Activated CD4-positive, alpha-beta T cell treated with anti-CD3 and anti-CD28 coated beads, Interleukin-2, amount 10 ng/mL, durations not matched to agents 7 days and 5 days (primary cell): ENCODE measurements at regions not wholly inside any gene's neighbourhood (a gene's known extent, or its start where the extent isn't known, plus 50 kb on each side); places are given as distances from the start of the nearest gene placed in this dataset.

Experiments
- CTCF ChIA-PET: fragments of 350-600 bp; sonication (Branson Sonifier 250); formaldehyde crosslinking; loops from one replicate; lab custom pipeline; 2021; ENCODE audit warnings: antibody characterized with exemption; lab: Charles Lee
- POLR2A ChIA-PET: fragments of 350-600 bp; sonication (Branson Sonifier 250); formaldehyde crosslinking; loops from one replicate; lab custom pipeline; 2021; ENCODE audit warnings: antibody characterized with exemption; lab: Charles Lee
- DNase-seq: peaks from one replicate; pipeline ENCODE4 v3.0.0-alpha.2; 2020
- H3K27ac Mint-ChIP-seq: one replicate; pipeline ENCODE4 v1.8.0; 2021; ENCODE audit warnings: mild to moderate bottlenecking, moderate library complexity, mixed read lengths
- H3K27me3 Mint-ChIP-seq: one replicate; pipeline ENCODE4 v1.8.0; 2021; ENCODE audit warnings: mixed read lengths
- H3K36me3 Mint-ChIP-seq: one replicate; pipeline ENCODE4 v1.8.0; 2021; ENCODE audit warnings: low read depth, mixed read lengths
- H3K4me1 Mint-ChIP-seq: one replicate; pipeline ENCODE4 v1.8.0; 2021; ENCODE audit warnings: mixed read lengths
- H3K4me3 Mint-ChIP-seq: one replicate; pipeline ENCODE4 v1.8.0; 2021; ENCODE audit warnings: mild to moderate bottlenecking, moderate library complexity, mixed read lengths
- H3K9me3 Mint-ChIP-seq: one replicate; pipeline ENCODE4 v1.8.0; 2021; ENCODE audit warnings: mixed read lengths

DNA sequence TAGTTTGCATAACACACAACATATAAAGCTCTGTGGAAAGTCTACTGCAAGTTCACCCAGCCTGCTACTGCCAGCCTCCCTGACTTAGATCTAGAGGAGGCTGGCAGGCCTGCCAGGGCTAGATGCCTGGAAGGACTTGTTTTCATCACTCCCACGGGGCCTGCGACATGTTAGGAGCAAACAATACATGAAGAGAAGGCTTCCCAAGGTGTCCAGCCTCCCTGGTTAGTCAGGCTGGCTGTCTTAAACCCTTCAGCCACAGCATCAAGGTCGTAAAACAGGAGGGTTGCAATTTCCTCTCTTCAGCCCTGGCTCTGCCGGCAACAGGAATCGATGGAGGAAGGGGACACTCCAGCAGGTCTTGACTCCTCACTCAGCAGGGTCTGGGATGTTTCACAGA lies 104.5 kb downstream of the NGF start:
- CTCF ChIA-PET, result no interaction called here

DNA sequence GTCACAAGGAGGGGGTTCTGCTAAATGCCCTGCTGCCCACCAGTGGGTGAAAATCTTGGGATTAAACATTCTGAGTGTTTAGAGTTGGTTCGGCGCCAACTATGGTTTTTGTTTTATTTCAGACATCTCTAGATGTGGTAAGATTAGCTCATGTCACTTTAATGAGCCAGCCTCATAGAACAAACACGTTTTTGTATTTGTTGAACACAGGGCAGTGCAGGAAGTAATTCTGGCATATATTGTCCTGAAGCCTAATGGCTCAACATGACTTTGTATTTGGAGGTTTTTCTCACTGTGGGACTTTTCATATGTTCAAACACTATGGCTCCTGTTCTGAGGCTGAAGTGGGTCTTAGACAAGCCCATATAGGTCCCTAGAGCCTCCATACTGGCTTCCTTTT lies 107.8 kb downstream of the NGF start:
- Mint-ChIP-seq H3K36me3 (no peaks in the 10 kb centered on the region), H3K4me1 (no peaks in the 10 kb centered on the region), H3K27ac (no peak overlapping the region), H3K27me3 (no peaks in the 10 kb centered on the region), H3K4me3 (no peak overlapping the region), H3K9me3 (no peaks in the 10 kb centered on the region)
- POLR2A ChIA-PET, result no interaction called here
- no peak for DNase-seq
- CTCF ChIA-PET, result no interaction called here

More for the DNA sequence above, 104.5 kb downstream of the NGF start:
- H3K4me3 Mint-ChIP-seq, result no peak overlapping the region
- POLR2A ChIA-PET, result no interaction called here
- no peak overlapping the region for H3K27ac Mint-ChIP-seq
- no peaks in the 10 kb centered on the region for H3K9me3 Mint-ChIP-seq
- DNase-seq, result no peak
- H3K27me3 Mint-ChIP-seq, result peaks cover 5% of the 10 kb centered on the region
- no peaks in the 10 kb centered on the region for H3K4me1 Mint-ChIP-seq
- no peaks in the 10 kb centered on the region for H3K36me3 Mint-ChIP-seq

DNA sequence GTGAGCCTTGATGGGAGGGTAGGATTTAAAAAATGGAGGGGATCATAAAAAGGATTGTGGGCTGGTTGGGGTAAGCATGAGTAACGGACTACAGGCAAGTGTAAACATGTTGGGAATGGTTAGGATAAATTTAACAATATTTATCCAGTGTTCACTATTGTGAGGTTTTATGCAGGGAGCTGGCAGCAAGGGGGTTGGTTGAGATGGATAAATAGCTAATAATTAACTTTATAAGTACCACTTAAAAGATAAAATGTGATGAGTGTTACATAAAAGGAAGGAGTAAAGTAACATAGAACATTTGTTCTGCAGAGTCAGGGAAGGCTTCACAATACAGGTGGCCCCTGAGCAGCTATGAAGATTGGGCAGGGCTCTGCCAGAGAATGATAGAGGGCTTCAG lies 109.0 kb downstream of the NGF start:
- Mint-ChIP-seq H3K36me3 (no peaks in the 10 kb centered on the region), H3K4me1 (no peaks in the 10 kb centered on the region), H3K4me3 (no peak overlapping the region), H3K9me3 (no peaks in the 10 kb centered on the region), H3K27ac (no peak overlapping the region), H3K27me3 (no peaks in the 10 kb centered on the region)
- POLR2A ChIA-PET, result no interaction called here
- CTCF ChIA-PET, result no interaction called here
- no peak for DNase-seq

DNA sequence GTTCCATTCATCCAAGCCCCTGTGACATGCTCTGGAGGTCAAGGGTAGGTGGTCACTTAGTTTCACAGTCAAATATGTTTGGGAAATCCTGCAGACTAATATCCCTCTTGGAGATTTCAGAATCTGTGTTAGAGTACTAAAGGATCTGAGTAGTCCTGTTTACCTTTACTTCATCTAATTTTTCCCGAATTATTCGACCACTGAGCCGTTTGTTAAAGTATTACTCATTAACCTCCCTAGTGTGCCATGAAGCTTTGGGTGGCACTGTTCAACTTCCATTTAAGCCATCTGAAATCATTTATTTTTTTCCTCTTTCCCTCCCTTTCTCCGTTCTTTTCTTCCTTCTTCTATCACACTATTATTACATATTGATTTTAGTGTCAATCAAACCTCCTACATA lies 109.9 kb downstream of the NGF start:
- Mint-ChIP-seq H3K4me1 (no peaks in the 10 kb centered on the region), H3K27ac (no peak overlapping the region), H3K36me3 (no peaks in the 10 kb centered on the region), H3K4me3 (no peak overlapping the region), H3K9me3 (no peaks in the 10 kb centered on the region), H3K27me3 (no peaks in the 10 kb centered on the region)
- ChIA-PET POLR2A (no interaction called here), CTCF (no interaction called here)
- DNase-seq, result no peak

DNA sequence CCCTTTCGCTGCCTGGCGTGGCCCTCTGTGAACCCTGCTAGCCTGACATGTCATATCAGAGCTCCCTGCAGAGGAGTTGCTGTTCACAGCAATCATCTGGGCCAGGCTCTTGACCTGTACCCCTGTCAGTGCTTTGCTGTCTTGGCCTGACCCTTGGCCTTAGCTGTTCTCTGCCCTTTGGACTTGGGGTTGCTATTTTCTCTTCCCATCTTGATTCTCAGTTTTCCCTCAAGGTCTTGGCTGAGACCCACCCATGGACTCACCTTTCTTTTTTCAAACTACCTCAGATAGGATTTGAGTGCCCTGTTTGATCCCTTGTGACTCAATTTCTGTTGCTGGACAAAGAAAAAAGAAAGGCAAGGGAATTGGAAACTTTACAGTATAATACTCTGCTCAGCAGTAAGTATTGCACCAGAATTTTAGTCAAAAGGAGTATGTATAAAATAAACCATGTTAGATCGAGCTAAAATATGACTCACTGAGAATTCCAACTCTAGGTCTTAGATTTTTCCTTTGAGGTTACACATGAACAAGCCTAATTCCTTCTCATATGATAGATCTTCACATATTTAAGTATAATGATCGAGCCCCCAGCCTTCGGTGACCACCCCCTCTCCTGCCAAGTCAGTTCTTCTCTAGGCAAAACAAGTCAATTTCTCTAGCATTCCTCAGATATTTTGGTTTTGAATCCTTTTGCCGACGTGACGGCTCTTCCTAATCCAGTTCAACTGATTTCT lies 110.5 kb downstream of the NGF start:
- Mint-ChIP-seq H3K9me3 (no peaks in the 10 kb centered on the region), H3K4me1 (no peaks in the 10 kb centered on the region), H3K4me3 (no peak overlapping the region), H3K27ac (no peak overlapping the region), H3K36me3 (no peaks in the 10 kb centered on the region), H3K27me3 (no peaks in the 10 kb centered on the region)
- DNase-seq, result no peak
- CTCF ChIA-PET, result no interaction called here
- POLR2A ChIA-PET, result no interaction called here

DNA sequence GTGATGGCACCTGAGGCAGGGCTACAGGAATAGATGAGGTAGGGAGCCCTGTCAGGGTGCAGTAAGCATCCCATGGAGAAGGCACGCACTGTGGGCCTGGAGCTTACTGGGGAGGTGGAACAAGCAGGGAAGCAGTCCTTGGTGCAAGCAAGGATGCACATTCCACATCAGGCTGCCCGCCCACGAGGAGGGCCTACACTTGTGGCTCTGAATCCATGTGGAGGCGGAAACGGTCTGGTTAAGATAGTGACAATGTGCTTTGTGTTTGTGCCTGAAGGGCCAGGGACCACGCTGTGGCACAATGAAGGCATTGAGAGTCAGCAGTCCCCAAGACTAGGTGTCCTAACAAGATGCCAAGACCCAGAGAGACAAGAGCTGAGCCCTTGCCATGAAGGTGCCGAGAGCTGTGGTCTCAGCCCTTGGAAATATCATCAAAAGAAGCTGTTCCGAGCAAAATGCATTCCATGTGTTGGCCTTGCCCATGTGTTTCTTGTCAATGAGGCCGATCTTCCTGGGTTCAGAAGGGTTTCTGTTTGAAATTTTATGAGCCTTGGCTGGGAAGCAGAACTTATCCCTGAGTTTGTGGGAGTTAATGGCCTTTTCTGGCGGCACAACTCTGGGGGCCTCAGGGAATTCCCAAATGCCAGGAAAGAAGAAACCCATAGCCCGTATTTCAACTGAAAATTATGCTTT lies 111.9 kb downstream of the NGF start:
- ChIA-PET CTCF (no interaction called here), POLR2A (no interaction called here)
- H3K9me3 Mint-ChIP-seq, result no peaks in the 10 kb centered on the region
- H3K4me3 Mint-ChIP-seq, result no peak overlapping the region
- no peak for DNase-seq
- no peak overlapping the region for H3K27ac Mint-ChIP-seq
- no peaks in the 10 kb centered on the region for H3K27me3 Mint-ChIP-seq
- no peaks in the 10 kb centered on the region for H3K4me1 Mint-ChIP-seq
- H3K36me3 Mint-ChIP-seq, result no peaks in the 10 kb centered on the region

DNA sequence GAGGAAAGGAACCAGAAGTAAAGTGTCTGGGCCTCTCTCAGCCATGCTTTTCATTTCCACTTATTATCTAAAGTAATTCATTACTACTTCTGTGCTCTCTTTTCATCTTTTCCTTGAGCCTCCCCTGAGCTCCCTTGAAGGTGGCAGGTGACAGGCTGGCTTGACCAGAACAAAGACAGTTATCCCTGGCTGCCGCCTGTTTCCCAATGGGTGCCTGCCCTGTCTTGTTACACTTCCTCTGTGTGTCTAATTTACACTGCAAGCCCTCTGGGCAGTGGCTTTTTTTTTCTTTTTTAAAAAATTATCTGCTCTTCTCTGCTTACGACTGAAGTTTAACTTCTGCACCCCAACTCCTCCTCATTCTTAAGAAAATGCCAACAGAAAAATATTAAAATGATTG lies 113.4 kb downstream of the NGF start:
- no peak for DNase-seq
- Mint-ChIP-seq H3K9me3 (no peaks in the 10 kb centered on the region), H3K36me3 (no peaks in the 10 kb centered on the region), H3K4me3 (no peak overlapping the region), H3K4me1 (no peaks in the 10 kb centered on the region), H3K27ac (no peak overlapping the region), H3K27me3 (no peaks in the 10 kb centered on the region)
- ChIA-PET CTCF (no interaction called here), POLR2A (no interaction called here)

DNA sequence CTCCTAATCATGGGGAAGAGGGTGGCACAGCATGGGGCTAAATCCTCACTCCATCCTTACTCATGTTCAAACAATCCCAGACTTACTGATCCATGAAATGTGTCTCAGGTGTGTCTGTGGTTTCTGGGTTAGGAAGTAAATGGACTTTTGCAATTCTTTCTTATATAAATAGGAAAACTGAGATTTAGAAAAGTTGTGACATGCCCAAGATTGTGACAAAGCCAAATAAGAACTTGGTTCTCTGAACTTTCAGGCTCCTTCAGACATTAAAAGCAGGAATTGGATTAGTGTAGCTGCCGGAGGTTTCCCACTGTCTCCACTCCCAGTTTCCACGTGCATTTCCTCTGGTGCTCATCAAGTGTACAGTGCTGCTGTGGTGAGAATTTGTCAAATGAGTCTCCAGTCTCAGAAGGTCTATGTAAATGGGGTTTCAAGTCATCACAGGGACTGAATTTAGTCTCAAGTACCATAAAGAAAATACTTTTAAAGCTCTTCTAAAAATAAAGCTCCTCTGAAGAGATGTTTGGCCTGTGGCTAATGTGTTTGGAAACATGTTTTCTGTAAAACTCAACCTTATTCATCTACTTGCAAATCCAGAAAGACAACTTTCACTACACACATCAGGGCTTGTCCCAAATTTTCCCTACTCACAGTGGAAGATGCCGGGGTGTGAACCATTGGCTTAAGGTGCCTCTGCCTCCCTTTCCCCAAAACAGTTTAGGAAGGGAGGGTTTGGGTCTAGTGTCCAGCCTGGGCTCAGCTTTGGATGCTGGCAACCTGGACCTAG lies 115.2 kb downstream of the NGF start:
- ChIA-PET CTCF (no interaction called here), POLR2A (no interaction called here)
- H3K36me3 Mint-ChIP-seq, result no peaks in the 10 kb centered on the region
- no peak overlapping the region for H3K27ac Mint-ChIP-seq
- no peaks in the 10 kb centered on the region for H3K4me1 Mint-ChIP-seq
- no peaks in the 10 kb centered on the region for H3K27me3 Mint-ChIP-seq
- DNase-seq, result no peak
- H3K4me3 Mint-ChIP-seq, result no peak overlapping the region
- no peaks in the 10 kb centered on the region for H3K9me3 Mint-ChIP-seq

DNA sequence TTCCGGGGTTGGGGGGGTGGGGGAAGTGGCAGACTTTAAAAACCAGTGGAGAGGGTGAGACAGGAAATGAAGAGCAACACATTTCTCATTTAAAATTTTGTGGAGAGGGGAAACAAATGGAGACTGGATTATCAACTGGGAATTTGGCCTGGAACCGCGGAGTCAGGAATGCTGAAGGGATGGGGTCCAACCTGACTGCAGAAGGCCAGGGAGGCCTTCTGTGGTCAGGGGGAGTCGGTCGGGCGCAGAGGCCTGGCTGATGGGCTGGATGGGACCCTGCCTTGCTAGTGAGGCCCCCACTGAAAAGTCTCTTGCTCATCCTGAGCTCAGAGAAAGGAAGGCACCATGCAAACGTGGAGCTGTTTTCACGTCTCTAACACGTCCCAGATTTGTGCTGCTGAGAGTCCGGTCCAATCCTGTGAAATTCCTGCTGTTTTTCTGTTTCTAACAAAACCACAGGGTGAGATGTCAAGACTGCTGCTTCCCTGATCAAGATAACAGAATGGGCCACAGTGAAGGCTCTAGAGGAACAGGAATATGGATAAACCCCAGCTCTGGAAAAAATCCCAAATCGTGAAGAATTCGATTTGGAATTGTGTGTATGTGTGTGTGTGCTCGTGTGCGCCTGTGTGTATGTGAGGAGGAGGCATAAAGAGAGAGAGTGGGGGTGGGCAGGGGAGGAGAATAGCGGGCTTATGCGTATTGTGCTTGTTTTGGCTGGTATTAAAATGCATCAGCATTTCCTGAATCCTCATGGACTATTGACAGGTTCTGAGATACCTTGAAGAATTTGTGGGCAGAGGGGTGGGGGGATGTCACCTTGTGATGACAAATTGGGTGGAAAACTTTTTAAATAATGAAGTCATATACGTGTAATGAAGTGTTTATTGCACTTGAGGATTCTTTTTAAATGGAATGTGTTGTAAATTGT lies 117.4 kb downstream of the NGF start:
- H3K4me1 Mint-ChIP-seq, result no peaks in the 10 kb centered on the region
- no peaks in the 10 kb centered on the region for H3K36me3 Mint-ChIP-seq

DNA sequence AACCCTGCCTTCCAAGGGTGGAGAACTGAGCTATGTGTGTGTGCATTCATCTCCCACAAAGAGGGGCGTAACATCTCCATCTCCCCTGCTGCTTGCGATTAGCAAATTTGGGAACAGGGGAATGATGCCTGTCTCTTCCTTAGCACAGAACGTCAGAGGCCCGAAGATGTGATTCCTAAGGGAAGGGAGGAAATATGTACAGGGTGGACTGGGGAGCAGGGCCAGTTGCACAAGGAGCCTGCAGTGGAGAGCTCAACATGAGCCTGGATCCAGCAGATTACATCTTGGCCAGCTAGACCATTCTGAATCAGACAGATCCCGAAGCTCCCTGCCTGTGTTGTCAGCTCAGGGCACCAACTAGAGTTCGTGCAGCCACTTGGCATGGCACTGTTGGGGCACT lies 118.1 kb downstream of the NGF start:
- H3K9me3 Mint-ChIP-seq, result no peaks in the 10 kb centered on the region
- ChIA-PET CTCF (no interaction called here), POLR2A (no interaction called here)
- no peaks in the 10 kb centered on the region for H3K27me3 Mint-ChIP-seq
- H3K27ac Mint-ChIP-seq, result no peak overlapping the region
- H3K4me3 Mint-ChIP-seq, result no peak overlapping the region
- H3K4me1 Mint-ChIP-seq, result no peaks in the 10 kb centered on the region
- H3K36me3 Mint-ChIP-seq, result no peaks in the 10 kb centered on the region
- no peak for DNase-seq

More for the DNA sequence above, 117.4 kb downstream of the NGF start:
- Mint-ChIP-seq H3K4me3 (no peak overlapping the region), H3K27me3 (no peaks in the 10 kb centered on the region), H3K9me3 (no peaks in the 10 kb centered on the region), H3K27ac (no peak overlapping the region)
- no peak for DNase-seq
- ChIA-PET POLR2A (no interaction called here), CTCF (no interaction called here)

DNA sequence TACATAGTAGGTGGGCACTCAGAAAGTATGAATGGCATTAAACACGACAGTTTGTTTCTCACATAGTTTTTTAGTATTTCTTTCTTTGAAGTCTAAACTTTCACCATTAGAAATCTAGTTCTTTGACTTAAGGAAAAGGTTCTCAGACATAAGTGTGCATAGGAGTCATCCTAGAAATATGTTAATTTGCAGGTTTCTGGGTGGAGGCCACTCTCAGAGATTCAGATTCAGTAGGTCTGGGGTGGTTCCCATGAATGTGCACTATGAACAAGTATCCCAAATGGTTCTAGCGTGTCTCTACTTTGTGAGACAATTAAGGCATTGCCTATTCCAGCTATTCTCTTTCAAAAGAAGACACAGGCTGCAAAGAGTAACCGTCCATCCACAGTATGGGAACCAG lies 119.3 kb downstream of the NGF start:
- no peaks in the 10 kb centered on the region for H3K27me3 Mint-ChIP-seq
- no peak overlapping the region for H3K27ac Mint-ChIP-seq
- H3K36me3 Mint-ChIP-seq, result no peaks in the 10 kb centered on the region
- POLR2A ChIA-PET, result no interaction called here
- CTCF ChIA-PET, result no interaction called here
- H3K4me3 Mint-ChIP-seq, result no peak overlapping the region
- no peaks in the 10 kb centered on the region for H3K4me1 Mint-ChIP-seq
- H3K9me3 Mint-ChIP-seq, result no peaks in the 10 kb centered on the region
- no peak for DNase-seq

DNA sequence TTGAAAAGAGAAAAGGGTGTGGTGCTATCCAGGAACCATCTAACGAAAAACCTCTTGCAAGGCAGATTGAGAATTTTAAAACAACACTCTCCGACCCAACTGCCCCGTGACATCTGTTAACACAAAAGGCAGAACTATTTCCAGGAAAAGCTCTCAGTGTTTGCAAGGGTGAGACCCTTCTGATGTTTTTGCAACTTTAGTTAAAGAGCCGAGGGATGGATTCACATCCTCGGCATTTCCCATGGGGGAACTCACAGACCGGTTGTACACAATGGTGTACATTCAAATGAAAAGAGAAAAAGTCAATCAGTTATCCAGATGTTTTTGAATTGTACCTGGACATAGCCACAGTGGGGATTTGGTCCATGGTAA lies 120.0 kb downstream of the NGF start:
- Mint-ChIP-seq H3K27ac (no peak overlapping the region), H3K9me3 (no peaks in the 10 kb centered on the region), H3K27me3 (no peaks in the 10 kb centered on the region), H3K36me3 (no peaks in the 10 kb centered on the region), H3K4me3 (no peak overlapping the region), H3K4me1 (no peaks in the 10 kb centered on the region)
- ChIA-PET POLR2A (no interaction called here), CTCF (no interaction called here)
- DNase-seq, result no peak
